ENCODE measurements at regions not wholly inside any gene's neighbourhood (a gene's known extent, or its start where the extent isn't known, plus 50 kb on each side); places are given as distances from the start of the nearest gene placed in this dataset.

GRCh38 chr6:14721103-14721758 is 524.6 kb upstream of the JARID2 start:
- TF ChIP-seq, protein P1, sequence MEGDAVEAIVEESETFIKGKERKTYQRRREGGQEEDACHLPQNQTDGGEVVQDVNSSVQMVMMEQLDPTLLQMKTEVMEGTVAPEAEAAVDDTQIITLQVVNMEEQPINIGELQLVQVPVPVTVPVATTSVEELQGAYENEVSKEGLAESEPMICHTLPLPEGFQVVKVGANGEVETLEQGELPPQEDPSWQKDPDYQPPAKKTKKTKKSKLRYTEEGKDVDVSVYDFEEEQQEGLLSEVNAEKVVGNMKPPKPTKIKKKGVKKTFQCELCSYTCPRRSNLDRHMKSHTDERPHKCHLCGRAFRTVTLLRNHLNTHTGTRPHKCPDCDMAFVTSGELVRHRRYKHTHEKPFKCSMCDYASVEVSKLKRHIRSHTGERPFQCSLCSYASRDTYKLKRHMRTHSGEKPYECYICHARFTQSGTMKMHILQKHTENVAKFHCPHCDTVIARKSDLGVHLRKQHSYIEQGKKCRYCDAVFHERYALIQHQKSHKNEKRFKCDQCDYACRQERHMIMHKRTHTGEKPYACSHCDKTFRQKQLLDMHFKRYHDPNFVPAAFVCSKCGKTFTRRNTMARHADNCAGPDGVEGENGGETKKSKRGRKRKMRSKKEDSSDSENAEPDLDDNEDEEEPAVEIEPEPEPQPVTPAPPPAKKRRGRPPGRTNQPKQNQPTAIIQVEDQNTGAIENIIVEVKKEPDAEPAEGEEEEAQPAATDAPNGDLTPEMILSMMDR (IDR thresholded peaks at IDR 0.05; ENCODE audit: poor library complexity, severe bottlenecking): no peak
- peak; percentile 50 for TF ChIP-seq POLR2AphosphoS5 (IDR thresholded peaks at IDR 0.05)
- TF ChIP-seq REST (IDR thresholded peaks at IDR 0.05; ENCODE audit: borderline replicate concordance): peak; percentile 58
- no peak for TF ChIP-seq EZH2 (IDR thresholded peaks at IDR 0.05; ENCODE audit: borderline replicate concordance, insufficient read depth, low read length, poor library complexity, severe bottlenecking)
- TF ChIP-seq MXI1 (conservative IDR thresholded peaks at IDR 0.05; ENCODE audit: poor library complexity, severe bottlenecking): no peak
